ENCODE measurements at regions not wholly inside any gene's neighbourhood (a gene's known extent, or its start where the extent isn't known, plus 50 kb on each side); places are given as distances from the start of the nearest gene placed in this dataset.

GRCh38 chr11:26025676-26026075 is 306.3 kb upstream of the ANO3 start (continued):
- TF ChIP-seq HOXB13 (CRISPR knock-in tag; IDR thresholded peaks at IDR 0.05; ENCODE audit: low read depth) = no peak
- TF ChIP-seq FOSB (CRISPR knock-in tag; IDR thresholded peaks at IDR 0.05) = no peak
- TF ChIP-seq GATA3 (IDR thresholded peaks at IDR 0.05; ENCODE audit: borderline replicate concordance) = no peak

- Histone ChIP-seq H3K4me3 (no peak overlapping the region), H3K4me1 (no peaks in the 10 kb centered on the region), H3K27ac (no peak overlapping the region), H3K4me2 (no peak overlapping the region), H3K9me3 (no peaks in the 10 kb centered on the region)
- ChIA-PET CTCF (interaction anchor here (0.6 kb wide), 1 partner anchor 94 kb away, joined by 3 read pairs; no protein-coding TSS in a partner anchor), POLR2A (no interaction called here)
- FAIRE-seq (no peak), ATAC-seq (no peak), DNase-seq (ENCODE audit: low read depth in 1 of 2, low spot score in 1 of 2) (no peak)
- TF ChIP-seq POLR2A (IDR thresholded peaks at IDR 0.05; ENCODE audit: low read length) (no peak), FOSL2 (IDR thresholded peaks at IDR 0.05) (no peak), FOSL2 (CRISPR knock-in tag; IDR thresholded peaks at IDR 0.05) (no peak), HEYL (CRISPR knock-in tag; IDR thresholded peaks at IDR 0.05) (no peak), EHMT2 (IDR thresholded peaks at IDR 0.05; ENCODE audit: low read depth) (no peak), HES2 (IDR thresholded peaks at IDR 0.05) (no peak)
- 16% methylated on average over 1 of the region's 1 CpG for WGBS (ENCODE audit: missing lambda C conversion rate)
Observed at GRCh38 chr11:26026078-26026477, 305.9 kb upstream of the ANO3 start.

GRCh38 chr11:26027887-26028286 is 304.0 kb upstream of the ANO3 start:
- Histone ChIP-seq H3K4me2 (no peak overlapping the region), H3K4me3 (no peak overlapping the region), H3K9me3 (no peaks in the 10 kb centered on the region), H3K27ac (no peak overlapping the region), H3K4me1 (no peaks in the 10 kb centered on the region)
- no peak for FAIRE-seq
- no peak for DNase-seq (ENCODE audit: low read depth in 1 of 2, low spot score in 1 of 2)
- ATAC-seq = no peak
- POLR2A ChIA-PET = no interaction called here
- TF ChIP-seq E2F6 (IDR thresholded peaks at IDR 0.05; ENCODE audit: borderline replicate concordance, low read depth) = no peak
- TF ChIP-seq ATOH8 (CRISPR knock-in tag; IDR thresholded peaks at IDR 0.05; ENCODE audit: low read depth) = no peak
- TF ChIP-seq CTCF (IDR thresholded peaks at IDR 0.05) = no peak
- no peak for TF ChIP-seq ZSCAN20 (CRISPR knock-in tag; IDR thresholded peaks at IDR 0.05)
- TF ChIP-seq CEBPB (IDR thresholded peaks at IDR 0.05) = no peak
- no peak for TF ChIP-seq PHF8 (IDR thresholded peaks at IDR 0.05; ENCODE audit: borderline replicate concordance, low read depth)
- no peak for TF ChIP-seq RNF2 (IDR thresholded peaks at IDR 0.05; ENCODE audit: borderline replicate concordance, low read depth)
- no peak for TF ChIP-seq ESRRA (IDR thresholded peaks at IDR 0.05; ENCODE audit: borderline replicate concordance, low read length)
- TF ChIP-seq RCOR1 (IDR thresholded peaks at IDR 0.05; ENCODE audit: low read depth, low read length) = no peak
- TF ChIP-seq, protein P1, sequence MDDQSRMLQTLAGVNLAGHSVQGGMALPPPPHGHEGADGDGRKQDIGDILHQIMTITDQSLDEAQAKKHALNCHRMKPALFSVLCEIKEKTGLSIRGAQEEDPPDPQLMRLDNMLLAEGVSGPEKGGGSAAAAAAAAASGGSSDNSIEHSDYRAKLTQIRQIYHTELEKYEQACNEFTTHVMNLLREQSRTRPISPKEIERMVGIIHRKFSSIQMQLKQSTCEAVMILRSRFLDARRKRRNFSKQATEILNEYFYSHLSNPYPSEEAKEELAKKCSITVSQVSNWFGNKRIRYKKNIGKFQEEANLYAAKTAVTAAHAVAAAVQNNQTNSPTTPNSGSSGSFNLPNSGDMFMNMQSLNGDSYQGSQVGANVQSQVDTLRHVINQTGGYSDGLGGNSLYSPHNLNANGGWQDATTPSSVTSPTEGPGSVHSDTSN (IDR thresholded peaks at IDR 0.05) = no peak
- CTCF ChIA-PET = interaction anchor here (0.6 kb wide), 1 partner anchor 243 kb away, joined by 3 read pairs; no protein-coding TSS in a partner anchor

Data from A549 (cell line).